Upper lobe of left lung (tissue), 4 donors: ENCODE measurements at regions not wholly inside any gene's neighbourhood (a gene's known extent, or its start where the extent isn't known, plus 50 kb on each side); places are given as distances from the start of the nearest gene placed in this dataset.

ENCODE experiments used
- EP300 ChIP-seq, 4 donors: sonication (generic); formaldehyde crosslinking; IDR thresholded peaks; one replicate each; pipeline ENCODE4 v1.5.1; 2017; ENCODE audit warnings: antibody characterized with exemption in 4 of 4, control low read depth in 2 of 4
- POLR2A ChIP-seq, 4 donors: fragments of 450-650 bp; IDR thresholded peaks; one replicate each; pipeline ENCODE4 v1.5.1; 2016 to 2017; ENCODE audit warnings: antibody characterized with exemption in 4 of 4, mild to moderate bottlenecking in 2 of 4
- POLR2AphosphoS5 ChIP-seq, 2 donors: sonication (generic); formaldehyde crosslinking; IDR thresholded peaks; one replicate each; pipeline ENCODE4 v1.5.1; 2017; ENCODE audit warnings: antibody characterized with exemption in 2 of 2
- TF ChIP-seq, protein P1 (sequence below), 6 experiments: fragments of 450-650 bp in 4 of 6; fragments of 200-600 bp in 2 of 6; sonication (generic) in 2 of 6; IDR thresholded peaks; one replicate each; pipeline ENCODE4 v1.5.1; 2016 to 2019; ENCODE audit warnings: antibody characterized with exemption in 6 of 6

DNA sequence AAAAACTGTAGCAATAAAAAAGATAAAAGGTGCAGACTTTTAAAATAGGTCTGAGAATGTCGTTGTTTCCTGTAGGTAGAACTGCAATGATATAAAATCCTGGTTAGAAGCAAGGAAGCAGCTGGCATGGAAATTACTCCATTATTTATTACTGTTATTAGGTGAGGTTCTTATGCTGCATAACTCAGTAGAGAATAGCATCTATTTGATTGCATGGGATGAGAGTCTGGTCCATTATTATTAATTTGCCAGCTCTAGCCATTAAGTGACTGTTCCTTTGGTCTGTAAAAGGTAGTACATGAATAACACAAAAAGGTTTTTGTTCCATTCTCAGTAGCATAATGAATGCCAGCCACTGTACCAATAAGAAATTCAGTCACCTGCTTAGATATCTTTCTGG, 358.6 kb downstream of the RBM43 start:
- TF ChIP-seq, protein P1, sequence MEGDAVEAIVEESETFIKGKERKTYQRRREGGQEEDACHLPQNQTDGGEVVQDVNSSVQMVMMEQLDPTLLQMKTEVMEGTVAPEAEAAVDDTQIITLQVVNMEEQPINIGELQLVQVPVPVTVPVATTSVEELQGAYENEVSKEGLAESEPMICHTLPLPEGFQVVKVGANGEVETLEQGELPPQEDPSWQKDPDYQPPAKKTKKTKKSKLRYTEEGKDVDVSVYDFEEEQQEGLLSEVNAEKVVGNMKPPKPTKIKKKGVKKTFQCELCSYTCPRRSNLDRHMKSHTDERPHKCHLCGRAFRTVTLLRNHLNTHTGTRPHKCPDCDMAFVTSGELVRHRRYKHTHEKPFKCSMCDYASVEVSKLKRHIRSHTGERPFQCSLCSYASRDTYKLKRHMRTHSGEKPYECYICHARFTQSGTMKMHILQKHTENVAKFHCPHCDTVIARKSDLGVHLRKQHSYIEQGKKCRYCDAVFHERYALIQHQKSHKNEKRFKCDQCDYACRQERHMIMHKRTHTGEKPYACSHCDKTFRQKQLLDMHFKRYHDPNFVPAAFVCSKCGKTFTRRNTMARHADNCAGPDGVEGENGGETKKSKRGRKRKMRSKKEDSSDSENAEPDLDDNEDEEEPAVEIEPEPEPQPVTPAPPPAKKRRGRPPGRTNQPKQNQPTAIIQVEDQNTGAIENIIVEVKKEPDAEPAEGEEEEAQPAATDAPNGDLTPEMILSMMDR (IDR thresholded peaks at IDR 0.05) = no peak
- TF ChIP-seq POLR2AphosphoS5 (IDR thresholded peaks at IDR 0.05) = no peak
- no peak for TF ChIP-seq POLR2A (IDR thresholded peaks at IDR 0.05)
- TF ChIP-seq EP300 (IDR thresholded peaks at IDR 0.05) = no peak
